Left lobe of liver (tissue), 2 donors: ENCODE measurements at regions not wholly inside any gene's neighbourhood (a gene's known extent, or its start where the extent isn't known, plus 50 kb on each side); places are given as distances from the start of the nearest gene placed in this dataset.
A peak's percentile ranks its signal among the peaks of the same experiment; 100 is the strongest.

Experiments
- ATAC-seq: fragments of 200-7000 bp; cut with Tn5 transposase; one replicate; pipeline ENCODE4 v1.9.1; 2020; ENCODE audit warnings: mild to moderate bottlenecking, moderate library complexity
- DNase-seq: peaks from one replicate; pipeline ENCODE4 v3.0.0-alpha.2; 2020; ENCODE audit warnings: low spot score
- donor health status: DM: no; HTN: no; CAD: no; lungs with moderate emphysema.
- donor health status: DM: no; HTN: yes; CAD: no.

DNA sequence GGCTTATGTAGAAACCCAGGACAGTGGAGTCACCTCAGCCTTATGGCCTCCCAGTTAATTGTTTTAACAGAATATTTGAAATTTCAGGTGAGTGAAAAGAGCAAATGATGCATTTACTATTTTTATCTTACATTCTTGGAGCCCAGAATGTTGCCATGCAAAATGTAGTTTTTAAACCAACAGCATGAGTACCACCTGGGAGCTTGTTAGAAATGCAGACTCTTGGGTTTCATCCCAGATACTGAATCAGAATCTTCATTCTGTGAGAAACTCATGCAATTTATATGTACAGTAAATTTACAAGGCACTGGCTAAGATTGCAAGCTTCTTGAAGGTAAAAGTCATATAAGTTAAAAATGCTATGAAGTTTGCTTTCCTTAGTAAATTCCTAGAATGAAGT lies 654.5 kb upstream of the CDH2 start:
- DNase-seq (no peak), ATAC-seq (no peak)

DNA sequence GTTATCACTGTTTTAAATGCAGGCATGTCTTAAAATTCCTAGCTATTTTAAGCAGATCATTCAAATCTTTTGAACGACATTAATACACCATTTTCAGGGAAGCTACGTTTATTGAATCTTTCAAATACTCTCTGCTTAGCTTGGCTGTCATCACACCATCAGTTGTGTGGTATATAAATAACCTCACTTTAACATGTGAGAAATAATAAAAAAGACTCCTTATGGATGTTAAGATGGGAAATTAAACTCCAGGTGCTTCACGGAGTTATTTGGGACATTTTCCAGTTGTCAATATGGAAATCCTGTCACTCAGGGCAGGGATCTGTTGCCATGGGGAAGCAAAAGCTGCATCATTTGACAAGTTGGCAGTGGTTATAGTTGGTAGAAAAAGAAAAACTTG lies 649.2 kb upstream of the CDH2 start:
- no peak for ATAC-seq
- DNase-seq, result no peak

GRCh38 chr18:28824183-28824574 lies 647.2 kb upstream of the CDH2 start:
- no peak for ATAC-seq
- DNase-seq, result no peak

DNA sequence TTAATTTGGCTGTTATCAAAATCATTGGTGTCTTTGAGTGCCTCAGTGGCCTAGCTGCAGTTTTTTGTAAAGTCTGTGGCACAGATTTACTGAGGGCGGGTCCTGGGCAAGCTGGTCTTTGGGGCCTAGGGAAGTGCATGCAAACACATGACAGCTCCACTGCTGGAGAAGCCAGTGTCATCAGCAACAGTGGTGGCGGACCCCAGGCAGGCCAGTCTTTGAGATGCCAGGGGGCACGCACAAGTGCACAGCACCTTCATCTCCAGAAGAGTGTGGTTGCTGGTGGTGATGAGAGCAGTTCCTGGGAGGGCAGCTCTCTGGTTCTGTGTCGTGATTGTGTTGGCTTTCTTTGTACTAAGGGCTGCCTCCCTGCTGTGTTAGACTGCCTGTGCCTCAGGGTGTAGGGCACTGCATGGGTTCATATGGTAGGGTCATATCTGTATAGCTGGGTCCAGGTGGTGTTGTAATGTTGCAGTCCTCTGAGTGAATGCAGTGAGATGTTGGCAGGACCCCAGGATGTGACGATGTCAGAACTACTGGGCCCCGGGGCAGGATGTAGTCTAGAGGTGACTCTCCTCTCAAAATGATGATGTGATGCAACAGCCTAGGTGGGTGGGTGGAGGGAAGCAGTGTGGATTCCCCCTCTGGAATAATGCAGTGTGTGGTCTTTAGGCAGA lies 646.7 kb upstream of the CDH2 start:
- DNase-seq (no peak), ATAC-seq (no peak)

DNA sequence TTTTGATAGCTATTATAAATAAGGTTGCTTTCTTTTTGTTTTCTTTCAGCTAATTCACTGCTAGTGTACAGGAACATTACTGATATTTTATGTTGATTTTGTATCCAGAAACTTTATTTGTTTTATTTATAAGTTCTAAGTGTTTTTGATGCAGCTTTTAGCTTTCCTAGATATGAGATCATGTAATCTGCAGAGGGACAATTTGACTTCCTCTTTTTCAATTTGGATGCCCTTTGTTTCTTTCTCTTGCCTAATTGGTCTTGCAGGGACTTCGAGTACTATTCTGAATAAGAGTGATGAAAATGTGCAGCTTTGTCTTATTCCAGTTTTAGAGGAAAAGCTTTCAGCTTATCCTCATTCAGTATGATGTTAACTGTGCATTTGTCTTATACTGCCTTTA lies 643.4 kb upstream of the CDH2 start:
- ATAC-seq (no peak), DNase-seq (no peak)

DNA sequence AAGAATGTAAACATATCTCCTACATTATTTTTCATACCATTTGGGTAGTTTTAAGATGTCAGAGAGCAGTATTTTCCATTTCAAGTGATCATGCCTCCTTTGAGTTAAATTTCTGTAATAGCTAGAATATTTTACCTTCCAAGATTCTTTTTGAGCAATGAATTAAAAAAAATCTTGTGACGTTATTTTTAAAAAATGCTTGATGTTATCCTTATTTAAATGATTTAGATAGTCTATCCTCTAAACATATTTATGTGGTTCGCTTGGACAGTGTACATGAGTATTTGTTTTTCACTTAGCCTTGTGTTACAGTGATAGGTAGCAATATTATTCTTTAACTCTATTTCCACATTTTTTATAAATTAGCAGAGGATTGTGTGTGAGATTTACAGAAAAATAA lies 639.2 kb upstream of the CDH2 start:
- DNase-seq (no peak), ATAC-seq (no peak)

DNA sequence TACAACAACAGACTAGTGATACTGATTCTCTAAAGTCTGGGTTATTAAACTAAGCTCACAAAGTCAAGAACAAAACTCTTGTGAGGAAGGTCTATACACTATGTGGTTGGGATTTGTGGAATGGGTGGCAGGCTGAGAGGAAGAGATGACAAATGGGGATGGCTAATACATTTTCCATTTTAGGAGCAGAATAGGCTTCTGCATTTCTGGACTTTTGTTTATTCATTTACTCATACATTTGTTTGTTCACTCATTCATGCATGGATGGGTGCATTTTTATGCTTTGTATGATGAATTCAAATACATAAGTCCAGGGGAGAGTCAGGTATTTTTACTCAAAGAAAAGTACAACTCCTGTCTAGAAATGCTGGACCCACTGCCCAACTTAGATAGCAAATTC lies 637.4 kb upstream of the CDH2 start:
- ATAC-seq (no peak), DNase-seq (no peak)

DNA sequence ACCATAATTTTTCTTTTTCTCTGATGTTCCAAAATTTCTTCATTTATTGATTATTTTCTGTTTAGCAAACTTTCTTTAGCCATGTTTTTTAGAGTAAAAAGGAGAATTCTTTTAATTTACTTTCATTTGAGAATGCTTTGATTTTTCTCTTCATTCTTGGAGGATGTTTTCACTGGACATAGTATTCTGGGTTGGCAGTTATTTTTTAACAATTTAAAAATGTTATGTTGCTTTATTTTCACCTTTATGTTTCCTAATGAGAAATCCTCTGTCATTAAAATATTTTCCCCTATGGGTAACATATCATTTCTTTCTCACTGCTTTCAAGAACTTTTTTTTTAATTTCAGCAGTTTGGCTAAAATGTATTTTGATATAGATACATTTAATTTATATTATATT lies 631.4 kb upstream of the CDH2 start:
- ATAC-seq (no peak), DNase-seq (no peak)

GRCh38 chr18:28805491-28805890 lies 628.6 kb upstream of the CDH2 start:
- no peak for DNase-seq

GRCh38 chr18:28804512-28805202 lies 627.7 kb upstream of the CDH2 start:
- DNase-seq, result no peak
- no peak for ATAC-seq

More at GRCh38 chr18:28805491-28805890, 628.6 kb upstream of the CDH2 start:
- ATAC-seq, result no peak

DNA sequence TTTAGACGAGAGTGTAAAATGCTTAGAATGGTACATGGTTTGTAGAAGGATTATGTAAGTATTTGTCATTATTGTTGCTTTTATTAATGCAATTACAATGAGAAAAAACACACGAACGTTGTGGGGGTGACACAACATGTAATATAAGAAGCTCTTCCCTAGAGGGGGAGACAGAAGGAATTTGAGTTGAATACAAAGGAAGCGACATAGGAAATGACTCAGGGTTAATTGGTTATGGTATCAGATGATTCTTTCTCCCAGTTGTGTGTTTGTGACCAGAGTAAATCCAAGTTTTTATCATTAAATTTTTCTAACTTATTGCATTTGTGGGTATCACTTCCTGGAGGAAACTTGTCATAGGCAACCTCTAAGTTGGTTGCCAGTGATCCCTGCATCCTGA lies 625.6 kb upstream of the CDH2 start:
- DNase-seq, result no peak
- ATAC-seq, result no peak

DNA sequence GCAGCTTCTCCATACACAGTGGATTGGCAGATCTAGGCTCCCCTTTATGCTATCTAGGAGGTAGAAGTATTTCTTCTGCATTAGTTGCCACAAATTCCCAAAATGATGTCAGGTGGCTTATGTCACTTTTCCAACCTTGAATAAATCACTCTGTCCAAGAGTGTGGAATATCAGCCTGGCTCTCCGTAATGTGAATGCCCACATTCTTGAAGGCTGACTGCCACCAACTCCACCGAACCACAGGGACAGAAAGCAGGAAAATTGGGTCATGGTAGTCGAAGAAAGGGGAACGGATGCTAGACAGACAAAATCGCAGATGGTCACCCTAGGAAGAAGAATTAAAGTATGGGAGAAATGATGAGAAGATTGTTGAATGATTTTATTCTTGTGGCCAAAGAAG lies 624.9 kb upstream of the CDH2 start:
- no peak for ATAC-seq
- no peak for DNase-seq

DNA sequence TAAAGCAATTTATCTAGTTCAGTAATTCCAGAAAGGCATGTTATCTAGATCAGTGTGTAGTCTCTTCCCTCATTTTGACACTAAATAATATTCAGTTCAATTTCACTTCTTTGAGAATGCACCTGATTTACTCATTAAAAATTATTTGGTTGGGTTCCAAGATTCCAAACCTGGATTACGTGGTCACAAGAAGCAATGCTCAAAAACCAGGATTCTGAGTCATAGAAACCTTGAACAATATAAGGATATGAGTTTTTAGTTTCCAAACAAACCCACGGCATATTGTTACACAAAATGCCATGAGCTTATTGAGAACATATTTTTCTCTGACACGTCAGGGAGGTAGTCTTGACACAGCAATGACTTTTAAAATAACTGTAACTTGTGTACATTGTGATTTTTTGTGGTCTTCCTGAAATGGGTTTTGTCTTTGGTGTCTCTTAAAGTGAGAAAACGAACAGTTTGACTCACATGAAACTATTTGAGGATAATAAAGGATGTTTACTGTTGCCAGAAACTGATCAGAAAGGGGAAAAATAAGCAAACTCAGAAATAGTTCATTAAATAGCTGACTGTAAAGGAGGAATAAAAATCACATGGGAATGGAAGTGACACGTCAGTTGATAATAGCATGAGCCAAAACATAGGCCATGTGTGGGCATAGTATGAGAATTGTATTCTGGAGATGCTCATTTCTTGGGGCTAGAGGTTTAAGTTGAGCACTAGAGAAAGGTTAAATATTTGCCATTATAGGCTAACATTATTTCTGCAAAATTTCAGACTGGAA lies 617.7 kb upstream of the CDH2 start:
- no peak for ATAC-seq
- DNase-seq, result no peak

DNA sequence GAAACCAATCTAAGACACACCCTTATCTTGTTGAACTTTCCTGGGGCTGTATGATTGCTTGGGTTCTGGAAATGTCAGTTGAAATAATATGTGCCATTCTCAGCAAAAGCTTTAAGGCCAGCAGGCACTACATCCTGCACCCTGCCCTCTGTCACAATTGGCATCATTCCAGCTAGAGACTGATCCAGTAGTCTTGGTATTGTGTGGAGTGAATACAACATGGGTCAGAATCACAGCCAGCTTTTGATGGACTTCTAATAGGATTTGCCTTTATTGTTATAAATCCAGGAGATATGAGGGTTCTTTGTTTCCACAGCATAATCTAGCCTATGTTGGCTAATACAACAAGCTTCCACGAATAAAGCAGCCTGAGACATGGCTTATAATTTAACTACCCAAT lies 617.0 kb upstream of the CDH2 start:
- ATAC-seq, result peak; percentile 26
- no peak for DNase-seq

- no peak for ATAC-seq
- DNase-seq, result no peak
These were observed 615.6 kb upstream of the CDH2 start for GRCh38 chr18:28792404-28793086.

DNA sequence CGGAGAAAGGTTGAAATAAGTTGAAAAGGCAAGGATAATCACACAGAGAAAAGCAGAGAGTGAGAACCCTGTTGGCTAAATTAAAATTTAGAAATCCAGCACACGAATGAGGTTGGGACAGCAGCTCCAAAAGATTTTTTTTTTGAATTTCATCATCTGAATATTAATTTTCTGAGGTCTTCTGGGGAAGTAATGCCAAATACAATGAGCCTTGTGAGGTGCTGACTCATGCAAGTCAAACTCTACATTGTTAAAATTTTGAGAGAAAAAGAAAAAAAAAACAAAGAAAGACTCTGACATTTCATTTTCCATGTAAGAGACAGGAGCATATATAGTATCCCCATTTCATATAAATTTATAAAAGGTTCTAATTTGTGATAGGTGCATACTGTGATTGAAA lies 614.2 kb upstream of the CDH2 start:
- ATAC-seq (no peak), DNase-seq (no peak)

DNA sequence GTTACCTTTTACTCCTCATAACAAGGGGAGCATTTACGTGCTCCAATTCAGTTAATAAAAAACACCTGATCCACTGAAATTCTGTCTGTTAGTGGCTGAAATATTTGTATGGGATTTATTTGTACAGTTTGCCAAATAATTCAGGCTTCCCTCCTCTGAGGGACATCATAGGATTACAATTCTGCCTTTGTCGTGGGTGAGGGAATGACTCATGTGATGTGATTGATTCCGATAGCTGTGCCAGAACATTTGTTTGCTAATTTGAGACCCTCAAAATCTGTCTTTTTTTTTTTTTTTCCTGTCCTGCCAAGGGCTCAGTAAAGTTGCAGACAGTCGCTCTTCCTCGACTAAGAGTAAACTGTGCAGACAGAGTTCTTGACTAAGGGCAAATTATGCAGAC lies 612.6 kb upstream of the CDH2 start:
- DNase-seq, result no peak
- ATAC-seq, result no peak

- ATAC-seq, result no peak
- DNase-seq, result no peak
These were observed 610.0 kb upstream of the CDH2 start for GRCh38 chr18:28786926-28787325.

DNA sequence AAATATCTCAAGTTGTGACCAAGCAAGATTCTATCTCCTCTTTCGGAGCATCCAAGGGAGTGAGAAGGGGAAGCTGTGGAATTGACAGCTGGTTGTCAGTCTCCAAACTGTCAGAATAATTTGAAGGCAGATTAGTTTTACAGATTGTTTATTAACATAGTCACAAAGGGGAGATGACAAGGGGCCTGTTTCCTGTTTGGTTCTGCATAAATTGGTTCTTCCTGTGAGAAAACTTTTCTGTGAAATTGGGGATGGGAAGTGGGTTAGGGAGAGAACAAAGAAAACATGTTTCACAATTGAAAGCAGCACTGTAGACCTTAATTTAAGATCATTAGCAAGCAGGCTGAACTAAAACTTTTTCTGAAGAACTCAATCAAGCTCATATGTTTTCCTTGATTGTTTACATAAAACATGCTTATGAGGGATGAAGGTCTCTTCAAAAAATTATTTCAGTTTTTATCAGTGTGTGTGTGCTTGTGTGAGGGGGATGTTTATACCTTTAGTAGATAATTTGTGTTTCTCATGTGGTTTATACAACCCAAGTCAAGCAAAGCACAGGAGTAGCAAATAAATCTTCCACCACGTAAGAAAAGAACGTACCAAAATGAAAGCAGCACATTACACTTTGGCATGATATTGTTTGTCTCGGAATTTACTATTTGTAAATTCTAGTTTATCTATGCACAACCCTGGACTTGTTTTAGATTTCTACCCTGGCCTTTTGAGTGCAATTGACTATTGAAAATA lies 604.9 kb upstream of the CDH2 start:
- no peak for DNase-seq
- ATAC-seq, result no peak

- no peak for DNase-seq
- no peak for ATAC-seq
These were observed 601.8 kb upstream of the CDH2 start for GRCh38 chr18:28778706-28779105.

- ATAC-seq, result no peak
- DNase-seq, result no peak
These were observed 600.8 kb upstream of the CDH2 start for GRCh38 chr18:28777756-28778155.
